ENCODE measurements at regions not wholly inside any gene's neighbourhood (a gene's known extent, or its start where the extent isn't known, plus 50 kb on each side); places are given as distances from the start of the nearest gene placed in this dataset.

GRCh38 chr1:219480011-219480410 is 132.9 kb downstream of the ZC3H11B start:
- in situ Hi-C loops (cut with HindIII; ENCODE audit: low pct_ligation_motif_present, low sequenced_read_pairs), result no loop called here
- no peak overlapping the region for H3K4me3 ChIP-seq (ENCODE audit: low read depth, low read length)
- no peaks in the 10 kb centered on the region for H3K36me3 ChIP-seq (replicated peaks)
- no peak overlapping the region for H3K27ac ChIP-seq
- TF ChIP-seq, protein P1, sequence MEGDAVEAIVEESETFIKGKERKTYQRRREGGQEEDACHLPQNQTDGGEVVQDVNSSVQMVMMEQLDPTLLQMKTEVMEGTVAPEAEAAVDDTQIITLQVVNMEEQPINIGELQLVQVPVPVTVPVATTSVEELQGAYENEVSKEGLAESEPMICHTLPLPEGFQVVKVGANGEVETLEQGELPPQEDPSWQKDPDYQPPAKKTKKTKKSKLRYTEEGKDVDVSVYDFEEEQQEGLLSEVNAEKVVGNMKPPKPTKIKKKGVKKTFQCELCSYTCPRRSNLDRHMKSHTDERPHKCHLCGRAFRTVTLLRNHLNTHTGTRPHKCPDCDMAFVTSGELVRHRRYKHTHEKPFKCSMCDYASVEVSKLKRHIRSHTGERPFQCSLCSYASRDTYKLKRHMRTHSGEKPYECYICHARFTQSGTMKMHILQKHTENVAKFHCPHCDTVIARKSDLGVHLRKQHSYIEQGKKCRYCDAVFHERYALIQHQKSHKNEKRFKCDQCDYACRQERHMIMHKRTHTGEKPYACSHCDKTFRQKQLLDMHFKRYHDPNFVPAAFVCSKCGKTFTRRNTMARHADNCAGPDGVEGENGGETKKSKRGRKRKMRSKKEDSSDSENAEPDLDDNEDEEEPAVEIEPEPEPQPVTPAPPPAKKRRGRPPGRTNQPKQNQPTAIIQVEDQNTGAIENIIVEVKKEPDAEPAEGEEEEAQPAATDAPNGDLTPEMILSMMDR (IDR thresholded peaks at IDR 0.05; ENCODE audit: low read depth, low read length, missing control alignments), result no peak
- no peaks in the 10 kb centered on the region for H3K27me3 ChIP-seq (replicated peaks)
- DNase-seq, result peak; percentile 25

DNA sequence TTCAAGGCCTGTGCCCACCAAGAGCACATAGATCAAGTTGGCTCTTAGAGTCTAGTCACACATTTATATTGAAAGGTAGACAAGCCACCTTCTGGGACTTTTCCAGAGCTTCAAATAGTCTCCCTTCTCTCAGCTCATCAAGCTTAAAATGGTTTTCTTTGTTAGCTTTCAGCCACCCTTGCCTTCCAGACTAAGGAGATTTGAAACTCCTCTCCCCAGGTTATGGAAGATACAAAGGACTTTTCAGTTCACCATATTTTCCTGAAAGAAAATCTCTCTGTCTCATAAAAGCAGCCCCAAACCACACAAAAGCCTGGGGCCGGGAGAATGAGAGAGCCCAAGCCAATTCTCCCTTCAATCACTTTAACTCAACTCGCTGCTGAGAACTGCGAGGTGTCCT is 134.1 kb downstream of the ZC3H11B start:
- Histone ChIP-seq H3K27ac (no peak overlapping the region), H3K27me3 (replicated peaks) (no peaks in the 10 kb centered on the region), H3K36me3 (replicated peaks) (no peaks in the 10 kb centered on the region), H3K4me3 (ENCODE audit: low read depth, low read length) (no peak overlapping the region)
- no peak for DNase-seq
- TF ChIP-seq, protein P1 (IDR thresholded peaks at IDR 0.05; ENCODE audit: low read depth, low read length, missing control alignments), result no peak
- in situ Hi-C loops (cut with HindIII; ENCODE audit: low pct_ligation_motif_present, low sequenced_read_pairs), result no loop called here

GRCh38 chr1:219477861-219478260 is 135.0 kb downstream of the ZC3H11B start:
- H3K27me3 ChIP-seq (replicated peaks), result no peaks in the 10 kb centered on the region
- in situ Hi-C loops (cut with HindIII; ENCODE audit: low pct_ligation_motif_present, low sequenced_read_pairs), result no loop called here
- no peaks in the 10 kb centered on the region for H3K36me3 ChIP-seq (replicated peaks)
- no peak overlapping the region for H3K4me3 ChIP-seq (ENCODE audit: low read depth, low read length)
- DNase-seq, result no peak
- no peak overlapping the region for H3K27ac ChIP-seq
- TF ChIP-seq, protein P1 (IDR thresholded peaks at IDR 0.05; ENCODE audit: low read depth, low read length, missing control alignments), result no peak

GRCh38 chr1:219476716-219477115 is 136.2 kb downstream of the ZC3H11B start:
- in situ Hi-C loops (cut with HindIII; ENCODE audit: low pct_ligation_motif_present, low sequenced_read_pairs), result no loop called here
- no peak overlapping the region for H3K4me3 ChIP-seq (ENCODE audit: low read depth, low read length)
- no peak for DNase-seq
- TF ChIP-seq, protein P1 (IDR thresholded peaks at IDR 0.05; ENCODE audit: low read depth, low read length, missing control alignments), result no peak
- no peak overlapping the region for H3K27ac ChIP-seq
- no peaks in the 10 kb centered on the region for H3K27me3 ChIP-seq (replicated peaks)
- H3K36me3 ChIP-seq (replicated peaks), result no peaks in the 10 kb centered on the region

- H3K27me3 ChIP-seq (replicated peaks), result no peaks in the 10 kb centered on the region
- in situ Hi-C loops (cut with HindIII; ENCODE audit: low pct_ligation_motif_present, low sequenced_read_pairs), result no loop called here
- no peaks in the 10 kb centered on the region for H3K36me3 ChIP-seq (replicated peaks)
- DNase-seq, result no peak
- H3K27ac ChIP-seq, result no peak overlapping the region
- TF ChIP-seq, protein P1 (IDR thresholded peaks at IDR 0.05; ENCODE audit: low read depth, low read length, missing control alignments), result no peak
- H3K4me3 ChIP-seq (ENCODE audit: low read depth, low read length), result no peak overlapping the region
These were observed 136.8 kb downstream of the ZC3H11B start for GRCh38 chr1:219476116-219476515.

GRCh38 chr1:219472596-219472995 is 140.3 kb downstream of the ZC3H11B start:
- in situ Hi-C loops (cut with HindIII; ENCODE audit: low pct_ligation_motif_present, low sequenced_read_pairs), result no loop called here
- H3K27ac ChIP-seq, result no peak overlapping the region
- no peak for DNase-seq
- TF ChIP-seq, protein P1 (IDR thresholded peaks at IDR 0.05; ENCODE audit: low read depth, low read length, missing control alignments), result no peak
- H3K4me3 ChIP-seq (ENCODE audit: low read depth, low read length), result no peak overlapping the region
- no peaks in the 10 kb centered on the region for H3K36me3 ChIP-seq (replicated peaks)
- H3K27me3 ChIP-seq (replicated peaks), result no peaks in the 10 kb centered on the region
